Astrocyte (in vitro differentiated cells and primary cell): ENCODE measurements at regions not wholly inside any gene's neighbourhood (a gene's known extent, or its start where the extent isn't known, plus 50 kb on each side); places are given as distances from the start of the nearest gene placed in this dataset.

ENCODE experiments used
- DNase-seq: peaks from one replicate; pipeline ENCODE4 v3.0.0-alpha.2; 2010; ENCODE audit warnings: low read depth
- FAIRE-seq: peaks from 2 replicates; lab custom pipeline; 2011; peaks lifted over from hg19 to GRCh38; lab: Jason Lieb, UNC
- H2AFZ ChIP-seq: 2 replicates; pipeline ENCODE4 v1.6.0; 2012; ENCODE audit warnings: low read depth, low read length, inconsistent platforms
- H3K27ac ChIP-seq: 2 replicates; pipeline ENCODE4 v1.5.1; 2011; ENCODE audit warnings: low read depth, low read length, inconsistent platforms
- H3K27me3 ChIP-seq: 2 replicates; pipeline ENCODE4 v1.6.0; 2011; ENCODE audit warnings: low read length, inconsistent platforms; ENCODE audit not compliant: insufficient read depth
- H3K36me3 ChIP-seq: 2 replicates; pipeline ENCODE4 v1.5.1; 2011; ENCODE audit warnings: low read length, inconsistent platforms; ENCODE audit not compliant: insufficient read depth
- H3K4me1 ChIP-seq: 2 replicates; pipeline ENCODE4 v1.5.1; 2011; ENCODE audit warnings: low read length, inconsistent platforms; ENCODE audit not compliant: insufficient read depth
- H3K4me2 ChIP-seq: 2 replicates; pipeline ENCODE4 v1.6.0; 2012; ENCODE audit warnings: low read length, inconsistent platforms
- H3K4me3 ChIP-seq: 2 replicates; pipeline ENCODE4 v1.5.1; 2011; ENCODE audit warnings: low read depth, mild to moderate bottlenecking, low read length, inconsistent platforms; ENCODE audit not compliant: insufficient read depth
- H3K79me2 ChIP-seq: 2 replicates; pipeline ENCODE4 v1.6.0; 2012; ENCODE audit warnings: mild to moderate bottlenecking, low read length, inconsistent platforms; ENCODE audit not compliant: insufficient read depth
- H3K9ac ChIP-seq: 2 replicates; pipeline ENCODE4 v1.6.0; 2012; ENCODE audit warnings: mild to moderate bottlenecking, low read length, inconsistent platforms
- H3K9me3 ChIP-seq: 2 replicates; pipeline ENCODE4 v1.5.1; 2012; ENCODE audit warnings: low read depth, mild to moderate bottlenecking, low read length, inconsistent platforms; ENCODE audit not compliant: insufficient read depth
- H4K20me1 ChIP-seq: 2 replicates; pipeline ENCODE4 v1.6.0; 2012; ENCODE audit warnings: low read length, inconsistent platforms; ENCODE audit not compliant: insufficient read depth
- H3K27ac Mint-ChIP-seq: one replicate; pipeline ENCODE4 v1.8.0; 2021; ENCODE audit warnings: mild to moderate bottlenecking, mixed read lengths; ENCODE audit not compliant: unreplicated experiment
- H3K27me3 Mint-ChIP-seq: one replicate; pipeline ENCODE4 v1.8.0; 2021; ENCODE audit warnings: low read depth, mixed read lengths; ENCODE audit not compliant: unreplicated experiment
- H3K36me3 Mint-ChIP-seq: one replicate; pipeline ENCODE4 v1.8.0; 2021; ENCODE audit warnings: low read depth, mixed read lengths; ENCODE audit not compliant: unreplicated experiment
- H3K4me1 Mint-ChIP-seq: one replicate; pipeline ENCODE4 v1.8.0; 2021; ENCODE audit warnings: low read depth, mixed read lengths; ENCODE audit not compliant: unreplicated experiment
- H3K4me3 Mint-ChIP-seq: one replicate; pipeline ENCODE4 v1.8.0; 2021; ENCODE audit warnings: mild to moderate bottlenecking, moderate library complexity, mixed read lengths; ENCODE audit not compliant: unreplicated experiment
- H3K9me3 Mint-ChIP-seq: one replicate; pipeline ENCODE4 v1.8.0; 2021; ENCODE audit warnings: mild to moderate bottlenecking, mixed read lengths; ENCODE audit not compliant: unreplicated experiment
- CTCF ChIP-seq: IDR thresholded peaks from 2 replicates; pipeline ENCODE4 v1.5.1; 2011; ENCODE audit warnings: low read depth, mild to moderate bottlenecking, inconsistent platforms, low read length, moderate library complexity; ENCODE audit not compliant: insufficient read depth
- EZH2 ChIP-seq: IDR thresholded peaks from 2 replicates; pipeline ENCODE4 v1.6.1; 2012; ENCODE audit warnings: mild to moderate bottlenecking, low read length, inconsistent platforms; ENCODE audit not compliant: insufficient read depth

GRCh38 chr12:76621582-76622024, 62.0 kb upstream of the OSBPL8 start:
- Histone ChIP-seq H2AFZ (no peak overlapping the region), H4K20me1 (no peaks in the 10 kb centered on the region), H3K27me3 (no peaks in the 10 kb centered on the region), H3K27ac (no peak overlapping the region), H3K79me2 (no peaks in the 10 kb centered on the region), H3K9ac (no peak overlapping the region), H3K4me3 (no peak overlapping the region), H3K4me1 (peaks cover 6% of the 10 kb centered on the region), H3K36me3 (no peaks in the 10 kb centered on the region), H3K4me2 (no peak overlapping the region), H3K9me3 (no peaks in the 10 kb centered on the region)
- no peak overlapping the region for H3K4me3 Mint-ChIP-seq
- H3K27me3 Mint-ChIP-seq: no peaks in the 10 kb centered on the region
- peak; percentile 60 for FAIRE-seq
- no peaks in the 10 kb centered on the region for H3K36me3 Mint-ChIP-seq
- peaks cover 2% of the 10 kb centered on the region for H3K4me1 Mint-ChIP-seq
- DNase-seq: peak; percentile 50
- no peak for TF ChIP-seq EZH2
- peak; percentile 97 for TF ChIP-seq CTCF
- H3K9me3 Mint-ChIP-seq: no peaks in the 10 kb centered on the region
- no peak overlapping the region for H3K27ac Mint-ChIP-seq

- DNase-seq (no peak), FAIRE-seq (no peak)
- Histone ChIP-seq H2AFZ (no peak overlapping the region), H3K4me1 (peaks cover 6% of the 10 kb centered on the region), H3K9ac (no peak overlapping the region), H3K4me3 (no peak overlapping the region), H4K20me1 (no peaks in the 10 kb centered on the region), H3K9me3 (no peaks in the 10 kb centered on the region), H3K27me3 (no peaks in the 10 kb centered on the region), H3K27ac (no peak overlapping the region), H3K79me2 (no peaks in the 10 kb centered on the region), H3K36me3 (no peaks in the 10 kb centered on the region), H3K4me2 (no peak overlapping the region)
- no peak overlapping the region for H3K27ac Mint-ChIP-seq
- H3K4me1 Mint-ChIP-seq: peaks cover 2% of the 10 kb centered on the region
- no peaks in the 10 kb centered on the region for H3K27me3 Mint-ChIP-seq
- H3K4me3 Mint-ChIP-seq: no peak overlapping the region
- no peaks in the 10 kb centered on the region for H3K36me3 Mint-ChIP-seq
- no peaks in the 10 kb centered on the region for H3K9me3 Mint-ChIP-seq
- TF ChIP-seq CTCF (no peak), EZH2 (no peak)
Measured at GRCh38 chr12:76622351-76622750, 62.8 kb upstream of the OSBPL8 start.

- Mint-ChIP-seq H3K27ac (peak overlapping the region; percentile 16), H3K27me3 (no peaks in the 10 kb centered on the region), H3K4me3 (no peak overlapping the region), H3K9me3 (no peaks in the 10 kb centered on the region), H3K36me3 (no peaks in the 10 kb centered on the region), H3K4me1 (peaks cover 2% of the 10 kb centered on the region)
- no peak overlapping the region for H3K4me2 ChIP-seq
- H3K79me2 ChIP-seq: no peaks in the 10 kb centered on the region
- H3K36me3 ChIP-seq: no peaks in the 10 kb centered on the region
- peaks cover 6% of the 10 kb centered on the region for H3K4me1 ChIP-seq
- TF ChIP-seq CTCF (no peak), EZH2 (no peak)
- no peak overlapping the region for H3K27ac ChIP-seq
- H2AFZ ChIP-seq: no peak overlapping the region
- no peaks in the 10 kb centered on the region for H3K27me3 ChIP-seq
- H4K20me1 ChIP-seq: no peaks in the 10 kb centered on the region
- no peak overlapping the region for H3K4me3 ChIP-seq
- H3K9ac ChIP-seq: no peak overlapping the region
- FAIRE-seq (no peak), DNase-seq (no peak)
- H3K9me3 ChIP-seq: no peaks in the 10 kb centered on the region
Measured at GRCh38 chr12:76622915-76623314, 63.3 kb upstream of the OSBPL8 start.
